Calu3 (cell line): ENCODE measurements at regions not wholly inside any gene's neighbourhood (a gene's known extent, or its start where the extent isn't known, plus 50 kb on each side); places are given as distances from the start of the nearest gene placed in this dataset.

ENCODE experiments used
- BruUV-seq: library from RNA; stranded (reverse); fragments of 400-500 nt; replicated peaks from 2 replicates; lab custom pipeline; 2021; lab: Mats Ljungman, UMichigan
- CTCF ChIA-PET: fragments of 300-600 bp; sonication (Branson Sonifier 250); formaldehyde crosslinking; loops from one replicate; lab custom pipeline; 2022; ENCODE audit warnings: antibody characterized with exemption; lab: Charles Lee
- DNase-seq: peaks from one replicate; pipeline ENCODE4 v3.0.0; 2022
- H3K27ac Mint-ChIP-seq: one replicate; pipeline ENCODE4 v1.8.0; 2022; ENCODE audit warnings: mixed read lengths; ENCODE audit not compliant: unreplicated experiment
- H3K27me3 Mint-ChIP-seq: one replicate; pipeline ENCODE4 v1.8.0; 2022; ENCODE audit warnings: mixed read lengths; ENCODE audit not compliant: unreplicated experiment
- H3K36me3 Mint-ChIP-seq: one replicate; pipeline ENCODE4 v1.8.0; 2022; ENCODE audit warnings: mild to moderate bottlenecking, moderate library complexity, mixed read lengths; ENCODE audit not compliant: insufficient read depth, unreplicated experiment
- H3K4me1 Mint-ChIP-seq: one replicate; pipeline ENCODE4 v1.8.0; 2022; ENCODE audit warnings: mild to moderate bottlenecking, low read depth, mixed read lengths; ENCODE audit not compliant: unreplicated experiment
- H3K4me3 Mint-ChIP-seq: one replicate; pipeline ENCODE4 v1.8.0; 2022; ENCODE audit warnings: mild to moderate bottlenecking, low read depth, moderate library complexity, mixed read lengths; ENCODE audit not compliant: unreplicated experiment
- H3K9me3 Mint-ChIP-seq: one replicate; pipeline ENCODE4 v1.8.0; 2022; ENCODE audit warnings: low read depth, mixed read lengths; ENCODE audit not compliant: unreplicated experiment
- intact Hi-C: fragments of 100-400 bp; cut with micrococcal nuclease; formaldehyde crosslinking; loops from one replicate; pipeline ENCODE4 v1.10.0; 2022; ENCODE audit not compliant: unreplicated experiment
- TF ChIP-seq, protein P1 (sequence below): fragments of 200-600 bp; IDR thresholded peaks from one replicate; pipeline ENCODE4 v1.8.0; 2022; ENCODE audit warnings: antibody characterized with exemption; ENCODE audit not compliant: unreplicated experiment

DNA sequence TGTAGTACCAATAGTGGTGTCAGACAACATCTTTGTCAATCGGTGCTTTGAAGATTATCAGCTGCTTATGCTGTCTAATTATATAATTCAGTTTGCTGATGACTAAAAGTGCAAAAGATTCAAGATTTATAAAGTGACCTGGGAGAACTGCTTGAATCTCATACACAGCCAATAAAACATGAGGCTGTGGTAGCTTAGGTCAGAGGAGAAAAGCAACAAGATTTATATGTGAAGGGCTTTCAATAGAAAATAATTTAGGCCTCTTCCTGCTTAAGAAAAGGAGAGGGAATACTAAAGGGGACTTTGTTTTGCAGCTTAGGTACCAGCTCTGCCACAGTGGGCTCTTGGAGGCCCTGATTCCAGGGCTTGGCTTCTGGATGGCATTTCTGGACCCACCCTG, 111.0 kb upstream of the MAD2L1 start:
- BruUV-seq, result no TSS peak
- CTCF ChIA-PET, result no interaction called here
- H3K27me3 Mint-ChIP-seq, result no peaks in the 10 kb centered on the region
- no peak overlapping the region for H3K27ac Mint-ChIP-seq
- intact Hi-C loops, result no loop called here
- H3K36me3 Mint-ChIP-seq, result no peaks in the 10 kb centered on the region
- H3K9me3 Mint-ChIP-seq, result peaks cover 3% of the 10 kb centered on the region
- H3K4me3 Mint-ChIP-seq, result no peak overlapping the region
- H3K4me1 Mint-ChIP-seq, result no peaks in the 10 kb centered on the region
- no peak for DNase-seq
- TF ChIP-seq, protein P1, sequence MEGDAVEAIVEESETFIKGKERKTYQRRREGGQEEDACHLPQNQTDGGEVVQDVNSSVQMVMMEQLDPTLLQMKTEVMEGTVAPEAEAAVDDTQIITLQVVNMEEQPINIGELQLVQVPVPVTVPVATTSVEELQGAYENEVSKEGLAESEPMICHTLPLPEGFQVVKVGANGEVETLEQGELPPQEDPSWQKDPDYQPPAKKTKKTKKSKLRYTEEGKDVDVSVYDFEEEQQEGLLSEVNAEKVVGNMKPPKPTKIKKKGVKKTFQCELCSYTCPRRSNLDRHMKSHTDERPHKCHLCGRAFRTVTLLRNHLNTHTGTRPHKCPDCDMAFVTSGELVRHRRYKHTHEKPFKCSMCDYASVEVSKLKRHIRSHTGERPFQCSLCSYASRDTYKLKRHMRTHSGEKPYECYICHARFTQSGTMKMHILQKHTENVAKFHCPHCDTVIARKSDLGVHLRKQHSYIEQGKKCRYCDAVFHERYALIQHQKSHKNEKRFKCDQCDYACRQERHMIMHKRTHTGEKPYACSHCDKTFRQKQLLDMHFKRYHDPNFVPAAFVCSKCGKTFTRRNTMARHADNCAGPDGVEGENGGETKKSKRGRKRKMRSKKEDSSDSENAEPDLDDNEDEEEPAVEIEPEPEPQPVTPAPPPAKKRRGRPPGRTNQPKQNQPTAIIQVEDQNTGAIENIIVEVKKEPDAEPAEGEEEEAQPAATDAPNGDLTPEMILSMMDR, result no peak

DNA sequence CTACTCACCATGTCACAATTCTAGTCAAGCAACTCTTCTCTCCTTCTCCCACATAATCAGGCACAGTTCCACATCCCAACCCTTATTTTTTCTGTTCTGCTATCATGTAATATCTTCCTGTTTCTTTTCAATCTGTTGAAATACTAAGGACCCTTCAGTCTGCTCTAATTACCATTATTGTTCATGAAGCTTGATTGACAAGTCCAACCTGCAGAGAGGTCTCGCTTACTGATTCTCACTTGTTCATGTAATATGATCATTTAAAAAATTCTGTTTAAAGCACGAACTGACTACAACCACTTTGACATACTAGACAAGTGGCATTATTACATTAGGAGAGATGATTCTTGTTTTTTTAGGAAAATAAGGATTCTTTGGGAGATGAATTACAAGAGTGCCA, 108.6 kb upstream of the MAD2L1 start:
- H3K4me3 Mint-ChIP-seq, result no peak overlapping the region
- H3K36me3 Mint-ChIP-seq, result no peaks in the 10 kb centered on the region
- DNase-seq, result no peak
- TF ChIP-seq, protein P1, result no peak
- H3K9me3 Mint-ChIP-seq, result no peaks in the 10 kb centered on the region
- H3K27me3 Mint-ChIP-seq, result no peaks in the 10 kb centered on the region
- H3K27ac Mint-ChIP-seq, result no peak overlapping the region
- CTCF ChIA-PET, result no interaction called here
- H3K4me1 Mint-ChIP-seq, result no peaks in the 10 kb centered on the region
- no TSS peak for BruUV-seq
- intact Hi-C loops, result no loop called here

GRCh38 chr4:120163895-120164294, 97.2 kb upstream of the MAD2L1 start:
- Mint-ChIP-seq H3K4me1 (no peaks in the 10 kb centered on the region), H3K4me3 (no peak overlapping the region), H3K27ac (no peak overlapping the region), H3K27me3 (no peaks in the 10 kb centered on the region), H3K36me3 (no peaks in the 10 kb centered on the region), H3K9me3 (no peaks in the 10 kb centered on the region)
- intact Hi-C loops, result no loop called here
- BruUV-seq, result no TSS peak
- TF ChIP-seq, protein P1, result no peak
- CTCF ChIA-PET, result no interaction called here
- DNase-seq, result no peak

DNA sequence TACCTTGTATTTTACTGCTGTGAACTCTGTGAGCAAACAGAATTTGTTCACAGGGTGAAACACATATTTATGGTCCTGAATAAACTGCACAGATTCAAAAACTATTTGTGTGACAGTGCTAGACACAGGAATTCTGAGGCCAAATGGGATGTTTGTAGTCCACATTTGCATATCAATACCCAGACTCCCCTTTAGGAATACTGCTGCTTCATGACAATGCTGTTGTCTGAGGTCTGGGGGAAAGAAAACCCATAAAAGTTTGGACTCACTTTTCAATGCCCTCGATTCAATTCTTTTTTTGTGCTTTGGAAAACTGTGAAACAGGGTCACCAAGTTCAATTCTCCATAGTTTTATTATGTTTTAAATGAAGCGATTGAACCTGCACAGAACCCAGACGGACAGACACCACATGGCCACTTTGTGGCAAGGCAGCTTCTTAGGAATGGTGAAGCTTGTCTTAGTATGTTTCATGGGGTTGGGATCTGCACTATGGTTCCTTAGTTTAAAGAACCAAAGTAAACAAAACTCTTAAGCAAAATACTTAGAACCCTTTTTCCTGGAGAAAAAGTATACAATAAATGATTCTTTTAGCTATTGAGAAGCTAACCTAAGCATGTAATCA, 92.3 kb upstream of the MAD2L1 start:
- Mint-ChIP-seq H3K27me3 (no peaks in the 10 kb centered on the region), H3K36me3 (no peaks in the 10 kb centered on the region), H3K4me1 (no peaks in the 10 kb centered on the region), H3K27ac (no peak overlapping the region), H3K9me3 (no peaks in the 10 kb centered on the region), H3K4me3 (no peak overlapping the region)
- no TSS peak for BruUV-seq
- CTCF ChIA-PET, result no interaction called here
- intact Hi-C loops, result loop anchor here (5.0 to 10.0 kb wide), 2 partner anchors 556 to 1148 kb away; no protein-coding TSS in a partner anchor
- TF ChIP-seq, protein P1, result no peak
- no peak for DNase-seq
